ENCODE measurements at regions not wholly inside any gene's neighbourhood (a gene's known extent, or its start where the extent isn't known, plus 50 kb on each side); places are given as distances from the start of the nearest gene placed in this dataset.

DNA sequence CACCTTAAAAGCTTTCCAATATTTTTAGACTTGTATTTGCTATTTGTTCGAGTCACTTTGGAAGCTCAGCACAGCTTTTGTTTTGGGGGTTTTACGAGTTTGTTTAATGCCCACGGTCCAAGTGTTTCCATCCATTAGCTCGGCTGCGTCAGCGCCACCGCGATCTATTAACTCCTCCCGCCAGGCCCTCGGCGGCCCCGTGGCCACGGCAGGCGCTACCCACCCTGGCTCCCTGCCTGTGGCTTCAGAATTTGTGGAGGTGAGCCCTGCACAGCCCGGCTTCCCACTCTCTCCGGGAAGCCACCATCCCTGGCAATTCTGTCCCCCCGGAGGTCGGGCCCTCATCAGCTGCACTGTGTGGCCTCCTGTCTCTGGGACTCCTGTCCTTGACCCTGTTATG is 648.5 kb downstream of the BRD1 start:
- DNase-seq = no peak

DNA sequence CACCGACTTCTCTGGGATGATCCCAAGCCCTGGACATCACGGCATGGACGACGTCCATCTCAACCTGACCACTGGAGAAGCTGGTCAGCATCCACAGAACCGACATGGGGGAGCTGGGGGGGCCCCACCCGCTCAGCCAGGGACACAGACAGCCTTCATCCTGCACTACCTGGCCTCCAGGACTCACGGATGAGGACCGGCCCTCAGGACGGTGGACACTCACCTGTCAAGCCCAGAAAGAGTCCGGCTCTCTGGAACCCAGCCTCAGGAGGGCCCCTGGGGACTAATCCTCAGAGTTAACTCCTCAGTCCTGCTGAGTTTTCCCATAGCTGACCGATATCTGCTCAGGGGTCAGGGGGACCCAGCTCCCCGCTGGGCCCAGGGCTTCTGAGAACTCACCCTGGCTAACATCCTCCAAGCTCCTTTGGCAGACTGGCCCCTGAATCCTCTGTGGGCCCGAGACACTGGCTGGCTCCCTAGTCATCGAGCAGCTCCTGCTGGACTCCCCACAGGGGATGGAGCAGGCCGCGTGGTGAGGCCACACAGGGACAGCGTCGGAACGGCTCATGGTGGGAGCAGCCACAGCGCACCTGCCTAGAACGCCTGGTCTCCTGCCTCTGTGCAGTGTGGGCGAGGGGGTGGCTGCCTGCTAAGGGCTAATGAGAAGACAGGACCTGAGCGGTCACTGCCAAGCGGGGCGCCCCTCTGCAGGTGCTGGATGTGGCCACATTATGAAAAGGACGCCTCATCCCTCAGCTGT is 649.2 kb downstream of the BRD1 start:
- no peak for DNase-seq

DNA sequence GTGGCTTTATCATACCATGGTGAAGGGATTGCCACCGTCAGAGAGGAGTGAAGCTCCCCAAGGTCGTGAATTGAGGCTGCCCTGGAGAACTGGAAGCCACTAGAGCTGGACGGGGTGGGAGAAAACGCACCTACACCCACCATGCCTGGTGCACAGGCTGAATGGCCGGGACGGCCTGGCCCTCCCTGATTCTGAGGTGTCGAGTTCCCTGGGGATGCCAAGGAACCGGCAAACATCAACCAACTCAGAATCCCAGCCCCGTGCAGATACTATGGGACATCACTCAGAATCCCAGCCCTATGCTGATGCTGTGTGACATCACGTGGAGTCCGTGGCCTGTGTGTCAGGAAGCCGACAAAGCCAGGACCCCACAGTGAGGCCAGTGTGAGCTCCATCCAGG is 650.0 kb downstream of the BRD1 start:
- DNase-seq = no peak

DNA sequence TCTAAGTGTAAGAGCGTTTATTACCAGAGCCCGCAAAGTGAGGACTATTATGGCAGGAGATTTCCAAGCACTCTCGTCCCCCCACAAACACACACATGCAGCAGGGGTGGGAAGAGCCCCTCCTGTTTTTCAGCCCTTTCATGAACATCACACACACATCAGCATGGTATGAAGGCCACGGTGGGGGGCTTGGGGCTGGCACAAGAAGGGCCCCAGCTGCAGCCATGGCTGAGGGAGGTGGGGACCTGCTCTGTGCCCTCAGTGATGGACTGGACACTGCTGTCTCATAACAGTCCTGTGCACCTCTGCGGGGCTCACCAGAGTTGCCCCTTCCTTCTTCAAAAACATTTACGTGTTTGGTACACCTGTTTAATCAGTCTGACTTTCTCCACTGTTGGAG is 650.7 kb downstream of the BRD1 start:
- no peak for DNase-seq

DNA sequence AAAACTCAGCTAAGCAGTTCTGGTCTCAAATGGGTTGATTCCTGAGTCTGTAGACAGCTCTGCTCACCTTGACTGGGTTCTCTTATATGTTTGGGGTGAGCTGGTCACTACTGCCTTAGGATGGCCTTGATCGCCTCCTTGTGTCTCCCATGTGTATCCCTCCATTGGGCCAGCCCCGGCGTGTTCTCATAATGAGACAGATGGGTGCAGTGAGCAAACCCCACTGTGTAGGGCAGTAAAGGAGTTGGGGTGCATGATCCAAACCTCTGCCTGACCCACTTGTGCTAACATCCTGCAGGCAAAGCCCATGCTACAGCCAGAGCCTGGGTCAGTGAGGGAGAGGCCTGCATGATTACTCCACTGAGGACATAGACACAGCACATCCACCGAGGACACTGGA is 657.6 kb downstream of the BRD1 start:
- DNase-seq = no peak

DNA sequence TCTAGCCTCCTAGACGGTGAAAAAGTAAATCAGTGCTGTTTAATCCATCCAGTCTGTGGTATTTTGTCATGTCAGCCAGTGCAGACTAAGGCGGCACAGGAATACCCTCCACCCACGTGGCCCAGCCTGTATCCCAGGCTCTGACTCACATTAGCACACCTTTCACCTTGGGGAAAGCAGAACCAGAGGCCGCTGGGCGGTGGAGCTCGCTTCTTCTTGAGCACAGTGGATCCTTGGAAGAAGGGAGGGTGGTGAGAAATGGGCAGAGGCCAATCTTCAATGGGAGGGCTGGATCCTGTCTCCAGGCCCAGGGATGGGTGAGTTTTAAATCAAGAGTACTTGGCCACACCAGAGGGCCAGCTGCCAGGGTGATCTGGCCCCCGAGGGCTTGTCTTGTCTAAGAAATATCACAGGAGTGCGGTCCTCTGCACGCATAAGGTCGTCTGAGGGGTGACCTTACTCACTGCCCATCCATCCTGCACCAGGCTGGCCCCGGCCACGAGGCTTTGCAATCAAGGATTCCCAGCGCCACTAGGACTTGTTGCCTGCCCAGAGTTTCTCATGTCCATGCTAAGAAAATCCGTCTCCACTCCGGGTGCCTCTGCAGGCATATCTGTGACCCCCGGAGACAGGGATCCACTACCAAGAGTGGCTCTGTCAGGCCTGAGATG is 658.5 kb downstream of the BRD1 start:
- DNase-seq = no peak

DNA sequence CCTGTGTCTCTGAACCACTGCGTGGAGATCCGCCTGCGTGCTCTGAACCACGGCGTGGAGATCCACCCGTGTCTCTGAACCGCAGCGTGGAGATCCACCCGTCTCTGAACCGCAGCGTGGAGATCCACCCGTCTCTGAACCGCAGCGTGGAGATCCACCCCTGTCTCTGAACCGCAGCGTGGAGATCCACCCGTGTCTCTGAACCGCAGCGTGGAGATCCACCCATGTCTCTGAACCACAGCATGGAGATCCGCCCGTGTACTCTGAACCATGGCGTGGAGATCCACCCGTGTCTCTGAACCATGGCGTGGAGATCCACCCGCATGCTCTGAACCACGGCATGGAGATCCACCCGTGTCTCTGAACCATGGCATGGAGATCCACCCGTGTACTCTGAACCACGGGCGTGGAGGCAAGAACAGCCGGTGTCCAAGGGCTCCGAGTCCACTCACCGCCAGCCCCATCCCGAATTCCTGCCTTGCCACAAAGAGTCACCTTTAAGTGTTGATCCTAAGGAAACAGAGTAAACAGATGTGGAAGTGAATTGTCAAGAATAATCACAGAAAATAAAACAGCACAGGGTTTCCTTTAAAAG is 659.4 kb downstream of the BRD1 start:
- no peak for DNase-seq

DNA sequence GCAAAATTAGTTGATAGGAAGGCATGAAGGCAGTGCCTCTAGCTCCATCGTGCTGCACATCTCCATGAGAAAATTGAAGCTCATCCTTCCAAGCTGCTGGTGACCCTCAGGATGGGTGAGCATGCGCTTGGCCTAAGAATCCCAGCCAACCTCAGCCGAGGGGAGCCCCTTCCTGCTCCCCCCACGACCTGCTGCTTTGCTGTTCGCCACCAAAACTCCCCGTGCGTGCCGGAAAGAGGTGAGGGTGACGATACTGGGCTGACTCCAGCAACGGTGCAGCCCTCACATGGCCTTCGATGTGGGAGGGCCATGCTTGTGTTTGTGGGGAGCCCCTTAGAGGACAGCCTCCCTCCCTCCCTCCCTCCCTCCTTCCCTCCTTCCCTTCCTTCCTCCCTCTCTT is 660.9 kb downstream of the BRD1 start:
- no peak for DNase-seq

DNA sequence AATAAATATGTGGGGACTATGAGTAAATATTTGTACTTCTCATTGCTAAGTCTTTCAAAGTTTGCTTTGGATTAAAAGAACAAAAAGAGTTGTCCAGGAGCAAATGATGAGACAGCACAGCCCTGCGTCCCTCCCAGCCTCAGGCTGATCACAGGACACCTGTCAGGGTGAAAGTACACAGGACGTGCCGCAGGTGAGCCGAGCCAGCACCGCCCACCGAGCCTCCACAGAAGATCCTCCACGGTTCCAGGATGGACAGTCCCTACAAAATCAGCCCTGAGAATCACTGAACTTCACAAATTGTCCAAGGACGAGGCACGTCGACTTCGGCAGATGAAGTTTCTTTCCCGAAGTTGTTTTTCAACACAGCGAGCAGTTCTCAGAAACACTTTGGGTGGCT is 661.5 kb downstream of the BRD1 start:
- DNase-seq = no peak

DNA sequence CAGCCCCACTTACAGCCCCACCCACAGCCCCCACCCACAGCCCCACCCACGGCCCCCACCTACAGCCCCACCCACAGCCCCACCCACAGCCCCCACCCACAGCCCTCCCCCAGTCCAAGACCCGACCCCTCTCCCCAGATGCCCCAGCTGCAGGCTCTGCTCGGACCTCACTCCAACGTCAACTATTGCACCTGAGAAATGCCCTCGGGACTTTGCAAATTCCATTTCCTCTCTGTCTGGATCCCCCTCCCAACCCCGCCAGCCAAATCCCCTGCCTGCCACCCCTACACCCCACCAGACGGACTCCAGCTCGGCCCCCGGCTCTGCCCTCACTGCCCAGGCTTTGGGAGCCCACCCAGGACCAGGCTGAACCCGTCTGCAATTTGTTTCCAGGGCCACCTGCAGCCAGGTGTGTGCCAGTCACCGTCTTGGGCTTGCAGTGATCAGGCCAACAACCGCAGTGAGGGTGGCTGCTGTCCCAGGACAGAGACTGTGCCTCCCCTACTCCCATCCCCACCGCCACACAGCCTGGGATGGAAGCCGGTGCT is 662.8 kb downstream of the BRD1 start:
- DNase-seq = no peak

DNA sequence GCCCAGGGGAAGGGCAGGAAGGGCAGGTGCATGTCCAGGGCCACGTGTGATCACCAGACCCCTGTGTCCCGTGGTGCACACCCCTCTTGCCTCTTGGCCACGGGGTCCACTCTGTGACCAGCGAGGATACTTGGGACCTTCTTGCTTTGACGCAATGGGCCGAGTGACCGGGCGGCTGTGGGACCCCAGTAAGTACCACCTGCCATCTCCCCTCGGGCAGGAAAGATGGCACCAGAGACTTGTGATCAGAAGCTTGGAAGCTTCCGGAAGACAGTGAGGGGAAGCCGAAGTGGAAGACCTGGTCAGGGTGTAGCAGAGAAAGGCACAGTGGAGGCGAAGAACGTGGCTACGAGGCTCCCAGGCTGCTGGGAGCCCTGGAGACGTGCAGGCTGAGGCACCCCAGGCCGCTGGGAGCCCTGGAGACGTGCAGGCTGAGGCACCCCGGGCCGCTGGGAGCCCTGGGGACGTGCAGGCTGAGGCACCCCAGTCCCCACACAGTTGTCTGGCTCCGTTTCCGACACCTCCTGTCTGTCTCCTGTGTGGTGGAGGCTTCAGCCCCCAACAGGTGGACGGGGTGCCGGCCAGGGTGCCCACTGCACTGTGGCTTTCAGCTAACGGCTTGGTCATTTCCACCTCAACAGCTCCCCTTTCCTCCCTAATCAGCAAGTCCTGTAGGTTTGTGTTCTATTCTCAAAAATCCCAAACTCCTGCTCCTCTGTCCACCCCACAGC is 663.5 kb downstream of the BRD1 start:
- no peak for DNase-seq

DNA sequence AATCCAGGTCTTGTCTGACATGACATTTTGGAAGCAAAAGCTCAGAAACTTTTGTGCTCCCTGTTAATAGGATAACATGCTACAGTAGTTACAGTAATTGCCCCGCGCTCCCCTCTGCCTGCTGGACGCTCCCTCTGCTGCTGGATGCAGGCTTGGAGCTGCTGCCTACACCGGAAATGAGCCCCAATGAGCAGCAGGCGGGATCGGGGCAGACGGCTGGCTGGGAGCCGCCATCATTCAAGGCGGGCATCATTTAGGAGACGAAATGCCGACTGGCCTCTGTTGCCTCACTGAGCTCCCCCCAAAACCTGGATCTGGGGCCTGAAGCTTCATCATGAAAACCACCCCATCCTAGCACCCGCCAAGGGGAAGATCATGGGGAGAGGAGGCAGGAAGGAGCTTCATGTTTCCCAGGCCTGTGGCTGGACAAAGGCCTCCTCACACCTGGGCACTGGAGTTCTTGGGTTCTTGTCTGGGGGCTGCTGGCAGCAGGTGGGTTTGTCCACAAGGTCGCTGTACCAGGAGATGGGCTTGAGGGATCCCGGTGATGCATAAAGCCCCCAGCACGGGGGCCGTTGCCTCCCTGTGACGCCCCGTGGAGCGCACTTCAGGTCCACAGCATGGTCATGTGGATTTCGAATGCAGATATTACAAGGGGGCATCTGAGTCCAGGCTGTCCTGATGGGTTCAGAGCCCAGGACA is 664.3 kb downstream of the BRD1 start:
- DNase-seq = no peak

DNA sequence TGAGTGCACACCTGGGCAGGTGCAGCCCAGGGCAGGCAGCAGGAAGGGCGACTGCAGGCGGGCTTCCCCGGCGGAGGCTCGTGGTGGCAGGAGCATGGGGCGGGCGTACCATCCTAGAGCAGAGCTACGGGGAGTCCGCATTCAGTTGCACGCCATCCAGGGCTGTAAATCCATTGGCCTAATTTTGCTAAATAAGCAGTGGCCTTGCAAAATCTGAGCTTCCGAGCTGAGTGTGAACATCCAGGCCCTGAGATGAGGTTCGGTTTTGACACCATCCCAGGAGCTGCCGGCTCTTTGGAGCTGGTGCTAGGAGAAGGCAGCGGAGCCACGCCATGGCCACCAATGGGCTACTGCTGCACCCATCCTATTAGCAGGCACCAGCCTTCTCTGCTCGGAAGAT is 664.8 kb downstream of the BRD1 start:
- no peak for DNase-seq

DNA sequence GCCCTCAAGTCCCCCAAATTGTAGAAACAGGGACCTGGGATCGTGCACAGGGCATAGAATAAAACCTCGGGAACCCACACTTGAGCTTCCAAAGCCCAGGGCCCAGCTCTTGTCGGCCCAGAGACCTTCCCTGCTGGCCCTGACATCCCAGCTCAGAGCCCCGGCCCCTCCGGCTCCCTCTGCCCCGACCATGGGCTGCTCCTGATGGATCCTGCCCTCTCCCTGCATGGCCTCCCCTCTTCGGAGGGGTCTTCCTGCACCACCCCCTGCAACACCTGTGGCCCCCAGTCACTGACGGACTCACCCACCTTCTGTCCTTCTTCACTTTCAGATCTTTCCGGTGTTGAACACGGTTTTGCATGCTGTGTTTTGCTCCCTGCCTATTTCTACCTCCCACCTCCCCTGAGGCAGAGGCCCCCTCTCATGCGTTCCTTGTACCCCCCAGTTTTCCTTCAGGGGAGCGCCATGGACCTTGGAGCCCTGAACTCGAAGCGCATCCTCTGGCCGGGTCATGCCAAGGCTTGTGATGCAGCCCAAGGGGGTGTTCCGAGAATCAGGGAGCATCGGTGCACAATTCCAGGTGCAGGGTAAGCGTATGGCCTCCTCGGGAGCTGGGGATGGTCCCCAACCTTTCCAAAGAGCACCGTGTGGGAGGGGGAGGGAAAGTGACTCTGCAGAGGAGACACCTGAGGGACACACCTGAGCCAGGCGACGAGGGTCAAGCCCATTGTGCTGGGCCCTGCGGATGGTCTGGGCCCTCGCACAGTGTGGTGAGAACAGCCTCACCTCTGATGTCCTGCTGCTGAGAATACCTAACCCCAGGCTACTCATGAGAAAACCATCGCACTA is 666.4 kb downstream of the BRD1 start:
- no peak for DNase-seq

DNA sequence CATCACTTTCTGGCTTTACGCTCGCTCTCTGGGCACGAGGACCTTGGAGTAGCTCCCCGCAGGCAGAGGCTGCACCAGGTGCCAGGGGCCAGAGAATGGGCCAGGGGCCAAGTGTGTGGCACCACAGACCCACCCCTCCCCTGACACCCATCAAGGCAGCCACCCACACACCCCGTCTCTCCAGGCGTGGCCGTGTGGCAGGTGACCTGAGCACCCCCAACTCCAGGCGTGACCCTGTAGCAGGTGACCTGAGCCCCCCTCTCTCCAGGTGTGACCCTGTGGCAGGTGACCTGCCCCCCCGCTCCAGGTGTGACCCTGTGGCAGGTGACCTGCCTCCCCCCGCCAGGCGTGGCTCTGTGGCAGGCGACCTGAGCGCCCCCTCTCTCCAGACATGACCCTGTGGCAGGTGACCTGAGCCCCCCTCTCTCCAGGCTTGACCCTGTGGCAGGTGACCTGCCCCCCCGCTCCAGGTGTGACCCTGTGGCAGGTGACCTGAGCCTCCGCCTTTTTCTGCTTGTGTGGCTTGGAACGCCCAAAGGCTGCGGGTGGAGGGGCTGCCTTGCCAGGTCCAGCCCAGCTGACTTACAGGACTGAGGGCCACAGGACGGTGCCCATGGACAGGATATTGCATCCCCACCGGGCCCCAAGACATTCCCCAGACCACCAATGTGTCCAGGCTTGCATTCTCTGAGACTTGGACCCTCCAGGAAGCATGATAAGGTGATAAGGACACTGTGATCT is 667.2 kb downstream of the BRD1 start:
- DNase-seq = no peak

DNA sequence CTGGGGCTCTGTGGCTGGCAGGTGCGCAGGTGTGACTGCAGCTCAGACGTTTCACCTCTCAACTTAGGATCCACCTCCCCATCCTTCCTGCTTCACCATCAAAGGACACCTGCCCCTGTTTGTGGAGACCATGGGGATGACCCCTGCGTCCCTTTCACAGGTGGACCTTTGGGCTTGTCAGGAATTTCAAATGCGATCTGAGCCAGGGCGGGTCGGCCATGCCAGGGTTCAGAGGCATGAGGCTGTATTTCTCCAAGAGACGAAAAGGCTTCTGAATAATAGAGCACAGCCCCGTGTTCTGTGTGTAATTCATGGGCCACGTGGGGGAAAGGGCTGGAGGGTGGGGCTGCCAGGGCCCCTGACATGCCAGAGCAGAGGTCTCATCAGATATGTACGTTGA is 668.0 kb downstream of the BRD1 start:
- no peak for DNase-seq

DNA sequence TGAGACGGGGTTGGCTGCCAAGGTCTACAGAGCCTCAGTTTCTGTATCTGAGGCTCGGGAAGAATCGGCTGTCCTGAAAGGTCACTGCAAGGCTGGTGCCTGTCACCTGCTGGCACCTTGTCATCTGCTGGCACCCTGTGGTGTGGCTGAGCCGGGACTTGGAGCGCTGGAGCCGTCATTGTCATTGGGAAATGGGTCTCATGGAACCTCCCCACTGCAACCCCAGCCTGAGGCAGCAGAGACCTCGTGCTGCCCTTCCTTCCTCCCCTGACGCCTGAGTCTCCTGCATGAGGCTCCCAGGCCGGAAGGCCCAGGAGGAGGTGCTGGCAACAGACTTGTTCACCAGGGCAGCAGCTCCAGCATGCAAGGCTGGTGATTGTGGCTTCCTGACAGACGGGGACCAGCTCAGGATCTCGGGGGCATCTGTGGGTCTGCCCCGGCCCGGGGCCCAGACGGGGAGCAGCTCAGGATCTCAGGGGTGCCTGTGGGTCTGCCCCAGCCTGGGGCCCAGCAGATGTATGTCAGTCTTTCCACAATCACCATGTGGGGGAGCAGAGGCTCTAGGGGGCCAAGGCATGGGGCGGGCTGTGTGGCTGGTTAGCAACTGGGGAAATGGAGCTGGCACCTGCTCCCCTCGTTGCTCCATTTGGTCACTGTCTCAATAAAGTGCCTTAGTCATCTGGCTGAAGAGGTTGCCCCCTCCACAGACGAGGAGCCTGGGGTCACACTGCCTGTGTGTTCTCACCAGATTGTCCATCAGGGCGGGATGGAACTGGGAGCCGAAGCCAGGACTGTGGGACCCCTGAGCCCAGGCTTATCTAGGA is 668.7 kb downstream of the BRD1 start:
- no peak for DNase-seq

DNA sequence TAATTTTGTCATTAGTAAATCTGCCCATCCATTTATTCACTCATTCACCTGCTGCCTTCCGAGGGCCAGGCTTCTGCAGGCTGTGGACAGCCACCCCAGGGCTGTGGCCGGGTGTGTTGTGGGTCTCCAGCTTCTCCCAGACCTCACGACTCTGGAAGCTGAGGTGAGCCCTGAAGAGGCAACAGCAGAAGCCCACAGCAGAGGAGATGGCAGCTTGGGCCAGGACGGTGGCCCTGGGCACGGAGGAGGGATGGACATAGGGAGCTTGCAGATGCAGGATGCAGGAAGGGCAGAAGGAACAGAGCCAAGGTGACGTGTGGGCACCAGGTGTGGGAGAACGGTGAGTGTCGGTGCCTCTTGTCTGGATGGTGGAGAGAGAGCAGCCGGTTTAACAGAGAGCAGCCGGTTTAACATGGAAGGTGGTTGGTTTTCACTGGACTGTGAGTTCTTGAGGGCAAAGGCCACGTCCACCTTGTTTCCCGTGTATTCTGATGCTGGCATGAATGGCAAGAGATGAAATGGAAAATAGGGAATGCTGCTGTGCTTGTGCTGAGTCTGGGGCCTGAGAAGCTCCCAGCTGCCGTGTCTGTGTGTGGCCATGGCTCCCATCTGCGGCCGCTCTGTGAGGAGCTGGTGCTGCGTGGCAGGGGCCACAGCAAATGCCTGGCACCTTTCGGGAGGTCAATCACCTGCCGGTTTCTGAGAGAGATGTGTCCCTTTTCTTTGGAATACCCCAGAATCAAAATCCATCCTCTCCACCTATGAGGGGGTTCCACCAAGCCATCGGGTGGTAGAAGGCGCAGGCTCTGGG is 669.9 kb downstream of the BRD1 start:
- no peak for DNase-seq

DNA sequence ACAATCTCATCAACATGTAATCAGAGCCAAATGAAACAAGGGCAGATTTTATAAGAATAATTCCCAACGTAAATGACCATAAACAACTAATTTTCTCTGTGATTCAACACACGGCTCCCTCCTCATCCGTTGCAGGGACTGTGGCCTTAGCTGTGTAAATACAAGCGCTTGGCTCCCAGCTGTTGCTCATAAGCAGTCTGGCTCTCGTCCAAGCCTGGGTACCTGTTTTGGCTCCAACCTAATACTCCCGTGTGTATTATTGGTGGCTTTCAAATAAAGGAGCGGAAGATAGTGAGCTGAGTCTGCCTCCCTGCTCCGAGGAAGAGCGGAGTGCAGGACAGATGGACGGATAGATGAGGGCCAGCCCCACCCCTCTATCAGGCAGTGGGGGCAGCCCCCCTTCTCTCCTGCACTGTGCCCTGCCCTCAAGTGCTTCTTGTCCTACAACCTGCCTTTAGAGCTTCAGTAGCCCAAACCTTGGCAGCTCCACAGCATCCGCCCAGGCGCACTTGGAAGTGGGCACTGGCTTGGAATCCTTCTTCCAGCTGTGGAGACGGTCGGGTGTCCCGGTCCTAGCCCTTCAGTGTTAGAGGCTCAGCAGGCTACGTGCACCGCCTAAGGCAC is 670.9 kb downstream of the BRD1 start:
- no peak for DNase-seq
